ENCODE measurements at regions not wholly inside any gene's neighbourhood (a gene's known extent, or its start where the extent isn't known, plus 50 kb on each side); places are given as distances from the start of the nearest gene placed in this dataset.
"Not testable (repeated sequence)": the region's sequence is repeated elsewhere in the genome, so short reads cannot be mapped to it uniquely, and the experiment has no call there.

- no peak for DNase-seq
These were observed 580.2 kb downstream of the ETNK1 start for GRCh38 chr12:23204933-23205778.

DNA sequence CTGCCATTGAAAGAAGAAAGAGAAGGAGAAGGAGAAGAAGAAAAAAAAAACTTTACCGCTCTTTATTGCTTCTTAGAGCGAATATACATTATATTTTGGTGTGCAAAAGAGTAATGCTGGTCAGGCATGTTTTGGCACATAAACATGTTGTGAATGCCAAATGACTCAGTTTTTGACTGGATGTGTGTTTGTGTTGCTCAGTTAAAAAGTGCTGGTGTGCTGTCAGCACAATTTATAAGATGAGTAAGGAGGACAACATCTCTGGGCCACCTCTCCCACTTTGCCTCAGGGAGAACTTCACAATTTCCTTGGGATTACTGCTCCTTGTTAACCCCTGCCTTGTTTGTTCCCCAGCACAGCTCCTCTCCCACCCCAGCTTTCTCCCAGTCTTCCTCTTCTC, 584.8 kb downstream of the ETNK1 start:
- DNase-seq, result no peak

GRCh38 chr12:23210573-23210972, 585.6 kb downstream of the ETNK1 start:
- no peak for DNase-seq

DNA sequence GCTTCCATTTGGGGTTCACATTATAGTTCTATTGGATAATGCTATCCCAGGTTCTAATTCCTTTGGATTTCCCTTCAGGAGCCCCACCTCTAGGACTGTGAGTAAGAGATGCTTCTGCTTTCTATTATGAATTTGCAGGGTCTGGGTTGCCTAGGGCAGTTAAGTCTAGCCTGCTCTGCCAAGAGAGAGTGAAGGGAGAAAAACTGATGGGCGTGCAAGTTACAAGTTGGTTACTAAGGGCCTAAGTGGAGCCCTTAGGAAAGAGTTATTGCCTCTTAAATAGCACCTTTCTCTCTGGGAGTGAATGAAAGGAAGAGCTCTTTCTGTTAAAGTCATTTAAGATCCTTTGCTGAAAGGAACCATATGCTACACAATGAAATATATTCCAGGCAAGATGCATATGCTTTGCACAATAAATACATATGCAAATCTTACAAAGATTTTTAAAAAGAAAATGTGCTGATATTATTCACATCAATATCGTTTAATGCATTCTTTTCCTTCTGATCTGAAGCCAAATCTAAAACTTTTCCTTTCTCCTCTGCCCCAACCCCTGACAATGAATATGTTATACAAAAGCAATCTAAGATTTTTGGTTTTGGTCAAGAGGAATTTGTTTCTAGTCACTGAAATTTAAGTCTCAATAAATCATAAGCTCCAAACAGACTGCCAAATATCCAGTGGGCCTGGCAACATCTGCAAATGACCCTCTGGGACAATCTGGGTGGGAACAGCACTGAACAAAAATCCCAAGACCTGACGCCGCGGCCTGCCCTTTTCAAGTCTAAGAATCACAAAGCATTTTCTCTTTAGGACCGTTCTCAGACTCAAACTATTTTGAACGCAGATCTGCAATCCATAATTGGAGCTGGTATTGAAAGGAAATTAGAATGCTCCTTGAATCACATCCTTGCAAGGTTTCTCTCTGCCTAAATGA, 586.7 kb downstream of the ETNK1 start:
- DNase-seq, result no peak

- DNase-seq, result no peak
These were observed 592.2 kb downstream of the ETNK1 start for GRCh38 chr12:23217158-23217557.

- no peak for DNase-seq
These were observed 592.7 kb downstream of the ETNK1 start for GRCh38 chr12:23217667-23218066.

GRCh38 chr12:23221066-23221465, 596.1 kb downstream of the ETNK1 start:
- no peak for DNase-seq

DNA sequence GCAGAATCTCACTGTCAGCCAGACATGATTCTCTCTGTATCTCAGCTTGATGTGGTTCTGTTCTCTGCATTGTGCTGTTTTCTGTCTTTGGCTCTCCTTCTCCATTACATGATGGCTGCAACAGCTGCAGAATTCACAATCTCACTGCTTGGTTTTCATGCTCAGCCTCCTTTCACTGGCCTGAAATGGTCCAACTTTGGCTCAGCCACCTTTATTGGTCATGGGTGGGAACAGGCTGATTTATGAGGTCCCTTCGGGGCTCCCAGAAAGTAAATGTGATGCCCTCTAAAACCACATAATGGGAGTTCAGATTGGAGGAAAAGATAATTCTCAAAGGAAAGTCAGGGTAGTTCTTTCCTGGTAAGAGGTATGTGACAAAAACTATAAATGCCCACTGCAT, 597.0 kb downstream of the ETNK1 start:
- DNase-seq, result no peak

DNA sequence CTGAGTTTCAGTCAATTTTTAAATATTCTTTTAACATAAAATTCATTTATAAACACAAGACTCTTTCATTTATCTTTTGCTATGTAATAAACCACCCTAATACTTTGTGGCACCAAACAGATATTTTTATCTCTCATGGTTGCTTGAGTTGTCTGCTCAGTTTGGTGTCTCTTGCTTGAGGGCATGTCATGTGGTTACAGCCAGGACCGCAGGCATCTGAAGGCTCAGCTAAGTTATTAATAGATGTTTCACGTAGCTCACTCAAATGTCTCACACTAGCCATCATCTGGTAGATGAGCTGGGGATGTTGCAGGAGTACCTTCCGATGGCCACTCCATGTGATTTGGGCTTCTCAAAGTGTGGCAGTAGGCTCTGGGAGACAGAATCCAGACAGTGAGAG, 597.8 kb downstream of the ETNK1 start:
- no peak for DNase-seq

GRCh38 chr12:23228101-23228500, 603.1 kb downstream of the ETNK1 start:
- DNase-seq, result no peak

GRCh38 chr12:23230899-23231298, 605.9 kb downstream of the ETNK1 start:
- no peak for DNase-seq

DNA sequence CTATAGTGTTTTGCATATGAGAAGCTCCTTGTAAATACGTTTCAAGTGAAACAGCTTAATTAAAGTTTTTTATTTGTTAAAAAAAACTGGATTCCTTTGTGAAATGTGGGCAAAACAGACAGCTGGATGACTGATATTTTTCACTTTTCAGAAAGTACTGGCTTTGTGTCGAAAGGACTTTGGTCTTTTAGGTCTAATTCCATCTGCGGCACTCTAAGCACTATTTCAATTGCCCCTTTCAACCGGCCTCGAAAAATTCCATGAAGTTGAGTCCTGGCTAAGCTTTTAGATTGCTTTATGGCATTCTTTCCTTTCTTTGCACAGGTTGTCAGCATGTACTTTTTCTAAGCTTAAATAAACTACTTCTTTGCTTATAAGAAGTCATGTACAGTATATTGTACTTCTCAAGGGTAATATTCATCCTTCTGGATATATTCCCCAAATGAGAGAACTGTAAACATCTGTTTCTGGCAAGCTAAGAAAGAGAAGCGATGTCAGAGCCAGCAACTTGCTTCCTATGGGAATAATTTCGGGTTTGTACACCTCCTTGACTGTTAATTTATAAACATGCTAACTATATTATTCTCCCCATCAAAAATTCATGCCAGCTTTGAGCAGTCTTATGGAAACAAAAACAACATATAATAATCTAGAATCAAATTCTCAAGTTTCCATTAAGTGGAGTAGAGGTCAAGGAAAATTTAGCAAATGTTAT, 611.3 kb downstream of the ETNK1 start:
- DNase-seq, result no peak

DNA sequence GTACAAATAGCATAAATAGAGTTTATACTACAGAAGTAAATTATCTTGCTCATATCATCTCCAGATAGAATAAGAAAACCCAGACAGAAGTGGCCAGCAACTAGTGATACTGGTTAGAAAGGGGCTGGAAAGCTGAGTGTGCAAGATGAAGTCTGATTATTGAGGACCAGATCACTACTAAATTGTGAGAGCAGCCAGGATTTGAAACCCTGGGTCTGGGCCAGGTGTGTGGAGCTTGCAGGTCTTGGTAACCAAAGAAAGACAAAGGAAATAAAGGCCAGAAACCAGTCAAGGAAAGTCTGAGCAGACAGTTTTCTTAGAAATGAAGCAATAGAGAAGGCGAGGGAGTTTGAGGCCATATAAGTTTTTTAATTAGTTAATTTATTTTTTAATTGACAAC, 611.8 kb downstream of the ETNK1 start:
- no peak for DNase-seq

GRCh38 chr12:23238190-23238589, 613.2 kb downstream of the ETNK1 start:
- DNase-seq, result no peak

GRCh38 chr12:23238957-23239356, 614.0 kb downstream of the ETNK1 start:
- DNase-seq, result no peak

DNA sequence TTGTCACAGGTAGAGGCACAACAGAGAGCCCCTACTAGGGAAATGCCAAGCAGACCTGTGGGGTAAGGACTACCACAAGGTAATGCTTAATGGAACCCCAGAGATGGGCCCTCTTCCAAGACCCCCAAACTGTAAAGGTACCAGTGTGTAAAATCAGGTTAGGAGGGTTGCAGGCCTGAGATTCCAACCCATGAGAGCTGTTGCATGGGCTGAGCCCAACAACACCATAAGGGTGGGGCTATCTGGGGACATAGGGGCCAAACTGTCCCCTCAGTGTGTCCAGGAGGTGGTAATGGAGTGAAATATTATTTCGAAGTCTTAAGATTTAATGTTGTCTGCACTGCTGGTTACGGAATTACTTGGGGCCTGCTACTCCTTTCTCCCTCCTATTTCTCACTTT, 620.2 kb downstream of the ETNK1 start:
- DNase-seq, result no peak

GRCh38 chr12:23253191-23253590, 628.2 kb downstream of the ETNK1 start:
- DNase-seq, result no peak

DNA sequence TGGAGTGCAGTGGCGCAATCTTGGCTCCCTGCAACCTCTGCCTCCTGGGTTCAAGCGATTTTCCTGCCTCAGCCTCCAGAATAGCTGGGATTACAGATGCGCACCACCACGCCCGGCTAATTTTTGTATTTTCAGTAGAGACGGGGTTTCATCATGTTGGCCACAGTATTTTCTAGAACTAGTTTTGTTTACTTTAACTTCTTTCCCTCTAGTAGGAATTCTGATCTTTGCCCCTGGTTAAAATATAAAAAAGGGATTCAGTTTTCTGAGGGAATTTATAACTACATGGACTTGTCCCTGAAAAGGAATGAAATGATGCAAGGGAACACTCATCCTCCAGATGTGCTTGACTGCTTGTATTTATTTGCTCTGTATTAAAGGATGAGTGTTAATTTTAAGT, 628.9 kb downstream of the ETNK1 start:
- not testable (repeated sequence) for DNase-seq

DNA sequence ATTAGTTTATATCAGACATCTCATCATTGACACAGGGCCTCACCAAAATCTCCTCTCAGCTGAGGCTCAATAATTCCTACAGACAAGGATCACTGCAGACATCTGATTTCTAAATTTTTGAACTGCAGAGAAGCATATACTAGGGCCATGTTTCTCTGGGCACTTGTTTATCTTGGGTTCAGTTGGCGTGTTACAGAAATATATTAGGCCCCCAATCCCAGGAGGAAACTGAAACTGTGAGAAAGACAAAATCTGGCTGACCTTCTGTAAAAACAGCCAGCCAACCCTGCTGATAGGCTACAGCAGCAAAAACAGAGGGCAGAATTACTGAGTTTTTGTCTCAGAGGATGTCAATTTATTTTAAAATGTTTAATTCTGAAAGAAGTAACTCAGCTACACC, 634.6 kb downstream of the ETNK1 start:
- DNase-seq, result no peak

DNA sequence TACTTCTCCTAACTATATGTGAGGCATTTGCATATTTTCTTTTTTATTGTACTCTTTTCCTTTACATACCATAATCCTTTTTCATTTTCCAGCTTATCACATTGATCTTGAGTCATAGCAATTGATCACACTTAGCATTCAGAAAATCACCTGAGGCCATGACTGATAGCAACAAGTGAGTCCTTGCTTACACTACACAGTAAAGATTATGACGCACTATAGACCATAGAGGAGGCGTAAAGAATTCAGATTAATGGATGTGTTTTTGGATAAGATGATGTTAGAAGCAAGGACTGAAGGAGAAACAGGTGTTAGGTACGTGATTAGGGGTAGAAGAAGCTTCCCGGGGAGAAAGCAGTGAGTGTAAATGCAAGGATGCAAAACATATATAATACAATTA, 637.7 kb downstream of the ETNK1 start:
- no peak for DNase-seq

DNA sequence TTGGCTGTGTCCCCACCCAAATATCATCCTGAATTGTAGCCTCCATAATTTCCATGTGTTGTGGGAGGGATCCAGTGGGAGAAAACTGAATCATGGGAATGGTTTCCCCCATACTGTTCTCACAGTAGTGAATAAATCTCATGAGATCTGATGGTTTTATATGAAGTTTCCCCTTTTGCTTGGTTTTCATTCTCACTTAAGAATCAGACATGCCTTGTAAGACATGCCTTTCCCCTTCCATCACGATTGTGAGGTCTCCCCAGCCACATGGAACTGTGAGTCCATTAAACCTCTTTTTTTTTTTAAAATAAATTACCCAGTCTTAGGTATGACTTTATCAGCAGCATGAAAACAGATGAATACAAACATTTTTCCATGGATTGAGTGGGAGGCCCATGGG, 652.9 kb downstream of the ETNK1 start:
- no peak for DNase-seq

- DNase-seq, result no peak
These were observed 656.3 kb downstream of the ETNK1 start for GRCh38 chr12:23281295-23281694.

DNA sequence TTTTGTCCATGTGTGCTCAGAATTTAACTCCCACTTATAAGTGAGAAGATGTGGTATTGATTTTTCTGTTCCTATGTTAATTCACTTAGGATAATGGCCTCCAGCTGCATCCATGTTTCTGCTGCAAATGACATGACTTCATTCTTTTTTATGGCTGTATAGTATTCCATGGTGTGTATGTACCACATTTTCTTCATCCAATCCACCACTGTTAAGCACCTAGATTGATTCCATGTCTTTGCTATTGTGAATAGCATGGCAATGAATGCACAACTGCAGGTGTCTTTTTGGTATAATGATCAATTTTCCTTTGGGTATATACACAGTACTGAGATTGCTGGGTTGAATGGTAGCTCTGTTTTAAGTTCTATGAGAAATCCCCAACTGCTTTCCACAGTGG, 657.7 kb downstream of the ETNK1 start:
- DNase-seq, result no peak

All from NCI-H1048 (cell line).